ENCODE measurements at regions not wholly inside any gene's neighbourhood (a gene's known extent, or its start where the extent isn't known, plus 50 kb on each side); places are given as distances from the start of the nearest gene placed in this dataset.

- TF ChIP-seq POLR2AphosphoS5 (IDR thresholded peaks at IDR 0.05; ENCODE audit: low read depth, low read length) (no peak), REST (IDR thresholded peaks at IDR 0.05; ENCODE audit: insufficient read depth in 1 of 2, low read depth in 2 of 2, low read length in 2 of 2) (no peak)
These were observed 98.6 kb upstream of the TLE1 start for GRCh38 chr9:81787747-81788632.
